ENCODE measurements at regions not wholly inside any gene's neighbourhood (a gene's known extent, or its start where the extent isn't known, plus 50 kb on each side); places are given as distances from the start of the nearest gene placed in this dataset.

GRCh38 chr1:83503153-83503552, 495.8 kb downstream of the TTLL7 start:
- no peak for DNase-seq (ENCODE audit: low read depth)

GRCh38 chr1:83500987-83501591, 497.8 kb downstream of the TTLL7 start:
- no peak overlapping the region for H3K4me3 ChIP-seq (ENCODE audit: low read length)
- no peak for DNase-seq (ENCODE audit: low read depth)
- TF ChIP-seq, protein P1, sequence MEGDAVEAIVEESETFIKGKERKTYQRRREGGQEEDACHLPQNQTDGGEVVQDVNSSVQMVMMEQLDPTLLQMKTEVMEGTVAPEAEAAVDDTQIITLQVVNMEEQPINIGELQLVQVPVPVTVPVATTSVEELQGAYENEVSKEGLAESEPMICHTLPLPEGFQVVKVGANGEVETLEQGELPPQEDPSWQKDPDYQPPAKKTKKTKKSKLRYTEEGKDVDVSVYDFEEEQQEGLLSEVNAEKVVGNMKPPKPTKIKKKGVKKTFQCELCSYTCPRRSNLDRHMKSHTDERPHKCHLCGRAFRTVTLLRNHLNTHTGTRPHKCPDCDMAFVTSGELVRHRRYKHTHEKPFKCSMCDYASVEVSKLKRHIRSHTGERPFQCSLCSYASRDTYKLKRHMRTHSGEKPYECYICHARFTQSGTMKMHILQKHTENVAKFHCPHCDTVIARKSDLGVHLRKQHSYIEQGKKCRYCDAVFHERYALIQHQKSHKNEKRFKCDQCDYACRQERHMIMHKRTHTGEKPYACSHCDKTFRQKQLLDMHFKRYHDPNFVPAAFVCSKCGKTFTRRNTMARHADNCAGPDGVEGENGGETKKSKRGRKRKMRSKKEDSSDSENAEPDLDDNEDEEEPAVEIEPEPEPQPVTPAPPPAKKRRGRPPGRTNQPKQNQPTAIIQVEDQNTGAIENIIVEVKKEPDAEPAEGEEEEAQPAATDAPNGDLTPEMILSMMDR (IDR thresholded peaks at IDR 0.05; ENCODE audit: insufficient read depth, low read depth, low read length, missing control alignments): no peak

More at GRCh38 chr1:83503153-83503552, 495.8 kb downstream of the TTLL7 start:
- TF ChIP-seq, protein P1 (IDR thresholded peaks at IDR 0.05; ENCODE audit: insufficient read depth, low read depth, low read length, missing control alignments): no peak
- no peak overlapping the region for H3K4me3 ChIP-seq (ENCODE audit: low read length)

- no peak for DNase-seq (ENCODE audit: low read depth)
- no peak overlapping the region for H3K4me3 ChIP-seq (ENCODE audit: low read length)
- TF ChIP-seq, protein P1 (IDR thresholded peaks at IDR 0.05; ENCODE audit: insufficient read depth, low read depth, low read length, missing control alignments): no peak
Measured at GRCh38 chr1:83500531-83500930, 498.4 kb downstream of the TTLL7 start.

GRCh38 chr1:83499998-83500397, 498.9 kb downstream of the TTLL7 start:
- TF ChIP-seq, protein P1 (IDR thresholded peaks at IDR 0.05; ENCODE audit: insufficient read depth, low read depth, low read length, missing control alignments): no peak
- no peak for DNase-seq (ENCODE audit: low read depth)
- no peak overlapping the region for H3K4me3 ChIP-seq (ENCODE audit: low read length)

DNA sequence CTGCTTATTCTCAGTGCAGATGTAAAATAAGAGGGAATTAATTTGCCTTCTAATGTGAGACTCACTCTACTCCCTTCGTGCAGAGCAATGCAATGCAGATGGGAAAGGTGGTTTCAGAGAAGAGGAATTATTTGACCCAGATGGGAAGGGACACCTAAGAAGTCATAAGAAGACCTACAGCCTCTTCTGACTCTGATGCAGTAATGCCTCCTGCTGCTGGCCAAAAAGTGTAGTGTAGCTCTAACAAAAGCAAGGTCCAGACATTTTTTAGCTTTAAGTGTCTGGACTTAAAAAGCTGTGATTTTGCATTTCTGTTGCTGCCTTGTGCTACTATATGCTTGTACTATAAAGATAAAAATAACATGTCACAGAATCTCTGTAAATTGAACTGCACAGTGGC, 501.4 kb downstream of the TTLL7 start:
- DNase-seq (ENCODE audit: low read depth): peak; percentile 36
- no peak overlapping the region for H3K4me3 ChIP-seq (ENCODE audit: low read length)
- TF ChIP-seq, protein P1 (IDR thresholded peaks at IDR 0.05; ENCODE audit: insufficient read depth, low read depth, low read length, missing control alignments): peak; percentile 61

GRCh38 chr1:83495560-83495959, 503.4 kb downstream of the TTLL7 start:
- H3K4me3 ChIP-seq (ENCODE audit: low read length): no peak overlapping the region
- TF ChIP-seq, protein P1 (IDR thresholded peaks at IDR 0.05; ENCODE audit: insufficient read depth, low read depth, low read length, missing control alignments): no peak
- no peak for DNase-seq (ENCODE audit: low read depth)

GRCh38 chr1:83493633-83494032, 505.3 kb downstream of the TTLL7 start:
- TF ChIP-seq, protein P1 (IDR thresholded peaks at IDR 0.05; ENCODE audit: insufficient read depth, low read depth, low read length, missing control alignments): no peak
- no peak for DNase-seq (ENCODE audit: low read depth)

More at GRCh38 chr1:83493633-83494032, 505.3 kb downstream of the TTLL7 start:
- H3K4me3 ChIP-seq (ENCODE audit: low read length): no peak overlapping the region
